KMS-11 (cell line): ENCODE measurements at regions not wholly inside any gene's neighbourhood (a gene's known extent, or its start where the extent isn't known, plus 50 kb on each side); places are given as distances from the start of the nearest gene placed in this dataset.

Experiments
- H2AFZ ChIP-seq: fragments of 200-600 bp; sonication (generic); 2 replicates; pipeline ENCODE4 v1.6.1; 2016; ENCODE audit warnings: antibody characterized with exemption, mixed run types, low read depth
- H3K27ac ChIP-seq: fragments of 200-600 bp; sonication (generic); 2 replicates; pipeline ENCODE4 v1.6.1; 2016; ENCODE audit warnings: mild to moderate bottlenecking, mixed run types
- H3K27me3 ChIP-seq: fragments of 200-600 bp; sonication (generic); 2 replicates; pipeline ENCODE4 v1.6.1; 2017; ENCODE audit warnings: mild to moderate bottlenecking, low read depth, mixed run types, moderate library complexity; ENCODE audit not compliant: insufficient read depth
- H3K36me3 ChIP-seq: fragments of 200-600 bp; sonication (generic); 2 replicates; pipeline ENCODE4 v1.6.1; 2017; ENCODE audit warnings: mild to moderate bottlenecking, mixed run types; ENCODE audit not compliant: insufficient read depth
- H3K4me1 ChIP-seq: fragments of 200-600 bp; sonication (generic); 2 replicates; pipeline ENCODE4 v1.6.1; 2016; ENCODE audit warnings: mild to moderate bottlenecking, low read depth, mixed run types; ENCODE audit not compliant: poor library complexity, severe bottlenecking
- H3K4me2 ChIP-seq: fragments of 200-600 bp; sonication (generic); 2 replicates; pipeline ENCODE4 v1.7.0; 2016; ENCODE audit warnings: mild to moderate bottlenecking, mixed run types
- H3K4me3 ChIP-seq: fragments of 200-600 bp; sonication (generic); IDR thresholded peaks from 2 replicates; pipeline ENCODE4 v1.6.1; 2017; ENCODE audit warnings: low read depth, low read length, mixed read lengths; ENCODE audit not compliant: insufficient read depth
- H3K79me2 ChIP-seq: fragments of 200-600 bp; sonication (generic); 2 replicates; pipeline ENCODE4 v1.6.1; 2016; ENCODE audit warnings: low read depth, mixed run types; ENCODE audit not compliant: insufficient read depth
- H3K9ac ChIP-seq: fragments of 200-600 bp; sonication (generic); 2 replicates; pipeline ENCODE4 v1.6.1; 2016; ENCODE audit warnings: mild to moderate bottlenecking, mixed run types
- H4K20me1 ChIP-seq: fragments of 200-600 bp; sonication (generic); 2 replicates; pipeline ENCODE4 v1.6.1; 2016; ENCODE audit warnings: mild to moderate bottlenecking, mixed run types; ENCODE audit not compliant: insufficient read depth
- TF ChIP-seq, protein P1 (sequence below): fragments of 200-600 bp; sonication (generic); conservative IDR thresholded peaks from 2 replicates; pipeline ENCODE4 v1.6.1; 2017; ENCODE audit warnings: low read depth, mild to moderate bottlenecking, antibody characterized with exemption, low read length, moderate library complexity, mixed read lengths

GRCh38 chr13:30552567-30552966 is 65.2 kb upstream of the USPL1 start:
- Histone ChIP-seq H3K27me3 (no peaks in the 10 kb centered on the region), H3K27ac (no peak overlapping the region), H3K4me1 (no peaks in the 10 kb centered on the region), H2AFZ (no peak overlapping the region), H3K4me3 (no peak overlapping the region), H4K20me1 (no peaks in the 10 kb centered on the region), H3K9ac (no peak overlapping the region), H3K4me2 (no peak overlapping the region), H3K36me3 (no peaks in the 10 kb centered on the region), H3K79me2 (no peaks in the 10 kb centered on the region)
- TF ChIP-seq, protein P1, sequence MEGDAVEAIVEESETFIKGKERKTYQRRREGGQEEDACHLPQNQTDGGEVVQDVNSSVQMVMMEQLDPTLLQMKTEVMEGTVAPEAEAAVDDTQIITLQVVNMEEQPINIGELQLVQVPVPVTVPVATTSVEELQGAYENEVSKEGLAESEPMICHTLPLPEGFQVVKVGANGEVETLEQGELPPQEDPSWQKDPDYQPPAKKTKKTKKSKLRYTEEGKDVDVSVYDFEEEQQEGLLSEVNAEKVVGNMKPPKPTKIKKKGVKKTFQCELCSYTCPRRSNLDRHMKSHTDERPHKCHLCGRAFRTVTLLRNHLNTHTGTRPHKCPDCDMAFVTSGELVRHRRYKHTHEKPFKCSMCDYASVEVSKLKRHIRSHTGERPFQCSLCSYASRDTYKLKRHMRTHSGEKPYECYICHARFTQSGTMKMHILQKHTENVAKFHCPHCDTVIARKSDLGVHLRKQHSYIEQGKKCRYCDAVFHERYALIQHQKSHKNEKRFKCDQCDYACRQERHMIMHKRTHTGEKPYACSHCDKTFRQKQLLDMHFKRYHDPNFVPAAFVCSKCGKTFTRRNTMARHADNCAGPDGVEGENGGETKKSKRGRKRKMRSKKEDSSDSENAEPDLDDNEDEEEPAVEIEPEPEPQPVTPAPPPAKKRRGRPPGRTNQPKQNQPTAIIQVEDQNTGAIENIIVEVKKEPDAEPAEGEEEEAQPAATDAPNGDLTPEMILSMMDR, result no peak

DNA sequence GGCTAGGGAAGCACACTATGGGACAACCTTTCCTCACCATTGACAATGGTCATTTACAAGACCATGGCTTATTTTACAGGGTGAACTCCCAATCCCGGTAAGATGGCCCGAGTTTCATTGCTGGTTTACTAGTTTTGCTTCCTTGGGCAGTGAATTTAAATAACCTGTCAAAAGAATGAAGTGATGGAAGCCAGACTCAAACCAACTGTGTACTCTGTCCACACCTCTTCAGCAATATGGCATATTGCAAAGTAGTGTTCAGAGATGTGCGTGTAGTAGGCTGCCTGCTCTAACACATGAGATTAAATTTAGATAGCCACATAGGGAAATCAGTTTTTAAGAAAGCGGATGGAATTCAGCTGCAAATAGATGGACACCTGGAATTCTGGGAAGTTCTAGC is 58.4 kb upstream of the USPL1 start:
- H3K4me1 ChIP-seq, result peaks cover 2% of the 10 kb centered on the region
- TF ChIP-seq, protein P1, result no peak
- no peaks in the 10 kb centered on the region for H4K20me1 ChIP-seq
- no peaks in the 10 kb centered on the region for H3K36me3 ChIP-seq
- H3K4me2 ChIP-seq, result no peak overlapping the region
- H3K27ac ChIP-seq, result no peak overlapping the region
- no peak overlapping the region for H3K9ac ChIP-seq
- no peaks in the 10 kb centered on the region for H3K27me3 ChIP-seq
- H3K79me2 ChIP-seq, result no peaks in the 10 kb centered on the region
- no peak overlapping the region for H3K4me3 ChIP-seq
- no peak overlapping the region for H2AFZ ChIP-seq

- Histone ChIP-seq H3K27ac (no peak overlapping the region), H3K4me2 (no peak overlapping the region), H3K27me3 (no peaks in the 10 kb centered on the region), H4K20me1 (no peaks in the 10 kb centered on the region), H3K4me1 (peaks cover 11% of the 10 kb centered on the region), H2AFZ (no peak overlapping the region), H3K79me2 (no peaks in the 10 kb centered on the region), H3K36me3 (no peaks in the 10 kb centered on the region), H3K4me3 (no peak overlapping the region), H3K9ac (no peak overlapping the region)
- TF ChIP-seq, protein P1, result no peak
These were observed 57.5 kb upstream of the USPL1 start for GRCh38 chr13:30560212-30560611.

DNA sequence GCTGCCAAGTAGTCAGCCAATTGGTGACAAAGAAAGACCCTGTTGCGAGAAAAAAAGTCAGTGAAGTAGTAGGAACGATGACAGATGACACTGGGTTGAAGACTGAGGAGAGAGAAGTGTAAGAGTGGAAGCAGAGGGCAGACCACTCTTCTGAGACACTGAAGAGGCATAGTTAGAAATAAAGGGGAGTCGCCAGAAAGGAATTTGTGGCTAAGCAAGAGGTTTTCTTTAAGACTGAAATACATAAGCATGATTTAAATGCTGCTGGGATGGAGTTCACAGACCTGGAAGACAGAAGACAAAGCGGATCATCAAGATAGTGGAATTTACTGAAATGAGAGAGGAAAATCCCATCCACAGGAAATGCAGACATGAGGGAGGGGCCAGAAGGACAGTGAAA is 56.2 kb upstream of the USPL1 start:
- Histone ChIP-seq H3K27ac (no peak overlapping the region), H3K27me3 (no peaks in the 10 kb centered on the region), H3K4me3 (no peak overlapping the region), H3K4me2 (no peak overlapping the region), H4K20me1 (no peaks in the 10 kb centered on the region), H2AFZ (no peak overlapping the region), H3K36me3 (no peaks in the 10 kb centered on the region), H3K79me2 (no peaks in the 10 kb centered on the region), H3K9ac (no peak overlapping the region), H3K4me1 (peaks cover 24% of the 10 kb centered on the region)
- TF ChIP-seq, protein P1, result no peak

- Histone ChIP-seq H3K9ac (no peak overlapping the region), H3K27me3 (no peaks in the 10 kb centered on the region), H3K36me3 (no peaks in the 10 kb centered on the region), H3K4me1 (peaks cover 52% of the 10 kb centered on the region), H4K20me1 (no peaks in the 10 kb centered on the region), H3K79me2 (no peaks in the 10 kb centered on the region), H3K4me3 (no peak overlapping the region), H3K4me2 (no peak overlapping the region; the same call in 1 of the 2 replicates), H2AFZ (no peak overlapping the region), H3K27ac (no peak overlapping the region)
- TF ChIP-seq, protein P1, result no peak
These were observed 53.2 kb upstream of the USPL1 start for GRCh38 chr13:30564489-30564888.
